NCI-H2029 treated with DMSO at 0.1 percent for 48 hours (cell line): ENCODE measurements at regions not wholly inside any gene's neighbourhood (a gene's known extent, or its start where the extent isn't known, plus 50 kb on each side); places are given as distances from the start of the nearest gene placed in this dataset.

Source experiments
- DNase-seq: peaks from one replicate; lab custom pipeline; 2025; lab: John Stamatoyannopoulos, UW

- no peak for DNase-seq
Observed at GRCh38 chr14:101179691-101180211, 276.2 kb upstream of the RTL1 start.

- no peak for DNase-seq
Observed at GRCh38 chr14:101181446-101182313, 278.2 kb upstream of the RTL1 start.

DNA sequence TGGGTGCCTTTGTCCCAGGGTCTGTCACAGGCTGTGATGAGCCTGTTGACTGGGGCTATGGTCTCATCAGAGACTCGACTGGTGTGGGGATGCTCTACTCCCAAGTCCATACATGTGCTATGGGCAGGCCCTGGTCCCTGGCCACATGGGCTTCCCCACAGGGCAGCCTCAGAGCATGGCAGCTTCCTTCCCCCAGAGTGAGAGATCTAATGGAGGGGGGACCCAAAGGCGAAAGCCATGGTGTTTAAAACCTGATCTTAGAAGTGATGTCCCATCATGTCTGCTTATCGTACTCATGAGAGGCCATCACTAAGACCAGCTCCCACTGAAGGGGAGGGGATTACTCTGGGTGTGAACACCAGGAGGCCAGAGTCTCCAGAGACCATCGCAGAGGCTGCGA, 279.0 kb upstream of the RTL1 start:
- DNase-seq = no peak

DNA sequence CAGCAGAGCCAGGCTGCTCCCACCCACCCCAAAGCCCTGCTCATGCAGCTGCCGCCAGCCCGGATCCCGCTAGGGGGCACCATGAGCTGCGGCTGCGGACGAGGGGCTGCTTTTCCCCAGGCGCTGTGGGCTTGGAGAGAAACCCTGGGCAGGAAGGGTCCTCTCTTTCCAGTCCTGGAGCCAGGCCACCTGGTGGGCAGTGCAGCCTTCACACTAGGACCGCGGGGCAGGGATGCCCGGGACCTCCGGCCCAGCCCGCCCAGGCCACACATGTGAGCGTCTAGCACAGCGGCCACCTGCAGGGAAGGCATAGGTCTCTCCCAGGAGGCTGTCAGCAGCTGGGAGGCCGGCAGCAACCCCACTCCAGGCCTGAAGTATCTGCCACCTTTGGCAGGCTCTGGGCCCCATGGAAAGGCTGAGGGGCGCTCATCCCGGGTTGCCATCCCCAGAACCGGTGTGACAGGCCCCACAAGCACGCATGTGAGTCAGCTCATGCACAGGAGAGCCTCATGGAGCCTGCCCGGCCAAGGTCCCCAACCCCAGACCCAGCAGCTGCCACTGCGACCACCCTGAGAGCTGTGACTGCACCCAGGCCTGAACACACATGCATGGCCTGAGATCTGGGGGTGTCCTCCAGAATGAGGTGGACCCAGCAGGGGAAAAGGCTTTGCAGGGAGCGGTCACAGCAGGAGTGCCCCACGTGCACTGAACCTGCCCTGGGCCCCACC, 280.0 kb upstream of the RTL1 start:
- no peak for DNase-seq

DNA sequence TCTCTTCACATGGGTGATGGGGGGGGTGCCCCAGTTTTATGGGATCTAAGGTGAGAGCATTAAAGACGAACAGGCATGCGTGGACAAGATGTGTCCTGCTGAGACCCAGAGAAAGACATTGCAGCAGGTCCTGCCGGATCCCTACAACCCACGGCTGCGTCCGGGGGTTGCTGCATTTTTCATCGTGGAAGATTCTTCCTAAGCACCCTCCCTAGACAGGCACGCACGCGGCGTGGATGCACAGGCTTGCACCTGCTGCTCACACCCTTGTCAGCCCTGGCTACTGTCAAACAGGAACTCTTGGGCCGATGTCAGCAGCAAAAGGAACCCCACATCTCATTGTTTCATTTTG, 280.6 kb upstream of the RTL1 start:
- no peak for DNase-seq

- DNase-seq = no peak
Observed at GRCh38 chr14:101184572-101184971, 281.1 kb upstream of the RTL1 start.

GRCh38 chr14:101185073-101185835, 281.7 kb upstream of the RTL1 start:
- DNase-seq = no peak

DNA sequence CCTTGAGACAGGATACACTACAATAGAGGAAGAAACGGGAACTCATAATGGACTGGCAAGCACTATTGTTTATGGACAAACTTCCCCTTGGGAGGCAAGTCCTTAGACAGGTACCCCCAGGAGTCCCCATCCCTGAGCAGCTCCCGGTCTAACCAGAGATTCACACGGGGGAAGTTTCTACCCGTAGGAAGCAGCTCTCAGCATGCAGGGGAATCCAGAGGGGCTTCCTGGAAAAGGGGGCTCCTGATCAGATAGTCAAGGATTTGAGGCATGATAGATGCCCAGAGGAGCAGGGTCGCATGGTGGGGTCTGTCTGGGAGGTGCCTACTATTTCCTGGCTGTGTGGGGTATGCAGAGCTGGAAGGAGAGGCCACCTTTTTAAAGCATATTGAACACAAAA, 282.4 kb upstream of the RTL1 start:
- no peak for DNase-seq

GRCh38 chr14:101186544-101186943, 283.0 kb upstream of the RTL1 start:
- no peak for DNase-seq

DNA sequence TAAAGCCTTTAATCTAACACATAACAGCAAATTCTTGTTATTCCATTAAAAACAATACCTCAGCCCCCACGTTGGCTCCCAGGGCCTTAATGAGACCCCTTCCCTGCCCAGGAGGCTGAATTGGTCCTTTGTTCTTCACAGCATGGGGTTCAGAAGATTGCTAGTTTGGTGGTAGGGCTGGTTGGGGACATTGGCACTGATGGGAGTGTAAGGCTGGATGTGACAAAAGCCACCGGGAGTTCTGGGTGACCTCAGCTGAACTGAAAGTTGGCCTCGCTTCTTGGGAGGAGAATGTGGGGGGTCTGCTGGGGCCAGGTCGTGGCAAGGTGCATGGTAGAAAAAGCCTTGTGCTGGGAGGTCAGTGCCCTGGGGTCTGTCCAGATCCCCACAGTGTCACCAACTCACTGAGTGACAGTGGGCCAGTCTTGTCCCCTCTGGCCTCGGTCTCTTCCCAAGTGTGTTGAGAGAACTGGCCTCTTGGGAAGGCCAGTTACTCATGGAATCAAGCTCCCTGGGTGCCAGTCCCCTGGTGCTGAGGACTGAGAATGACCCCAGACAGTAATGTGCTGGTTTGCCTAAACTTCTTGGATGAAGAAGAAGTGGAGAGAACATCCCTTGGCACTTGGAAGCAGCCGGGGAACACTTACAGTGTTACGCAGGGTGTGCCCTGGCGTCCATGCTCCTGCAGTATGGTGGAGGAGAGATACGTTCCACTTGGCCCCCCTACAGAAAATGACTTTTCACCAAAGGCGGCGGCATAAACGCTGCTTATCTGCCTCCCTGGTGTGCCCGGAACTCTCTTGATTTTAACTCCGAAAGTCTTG, 283.7 kb upstream of the RTL1 start:
- DNase-seq = no peak

DNA sequence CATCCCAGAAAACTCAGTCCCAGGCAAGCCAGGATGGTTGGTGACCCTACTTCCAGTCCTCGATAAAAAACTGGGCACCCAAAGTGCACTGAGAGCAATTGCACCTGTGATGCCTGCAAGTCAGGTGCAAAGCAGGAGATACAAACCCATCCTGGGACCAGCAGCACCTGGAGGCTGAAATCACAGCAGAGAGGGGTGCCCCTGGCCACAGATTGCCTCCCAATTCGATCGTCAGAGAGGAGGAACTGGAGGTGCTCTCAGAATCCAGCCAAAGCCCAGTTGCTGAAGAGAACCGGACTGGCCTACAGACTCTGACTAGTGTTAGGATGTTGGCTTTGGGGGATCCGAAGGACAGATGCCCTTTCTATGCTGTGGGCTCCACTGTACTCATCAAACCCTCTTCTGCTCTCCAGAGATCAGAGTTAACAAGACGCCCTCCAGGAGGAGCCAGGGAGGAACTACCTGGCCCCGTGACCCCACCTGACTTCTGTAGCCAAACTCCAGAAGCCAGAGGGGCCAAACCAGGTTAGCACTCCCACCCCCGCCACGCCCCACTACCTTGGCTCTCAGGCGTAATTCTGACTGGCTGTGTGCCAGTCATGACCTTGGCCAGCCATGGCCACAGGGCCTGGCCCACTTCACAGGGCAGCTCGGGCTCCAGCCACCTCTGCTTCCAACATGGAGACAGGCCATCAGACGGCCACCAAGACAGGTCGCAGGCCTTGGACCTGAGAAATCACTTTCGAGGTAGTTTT, 284.5 kb upstream of the RTL1 start:
- DNase-seq = no peak

DNA sequence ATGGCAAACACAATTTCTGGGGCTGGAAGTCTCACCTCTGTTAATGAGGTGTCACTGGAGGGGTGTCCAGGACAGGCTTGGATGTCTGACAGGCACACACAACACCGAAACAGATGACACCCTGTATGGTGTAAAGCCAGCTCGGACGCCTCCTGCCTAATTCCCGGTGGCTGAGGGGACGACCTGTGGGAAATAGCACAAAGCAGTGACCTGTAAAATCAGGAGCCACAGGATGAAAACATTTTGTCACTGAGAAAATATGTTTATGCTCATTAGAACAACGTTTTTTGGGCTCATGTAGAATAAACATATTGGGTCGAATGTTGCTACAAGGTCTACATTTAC, 285.0 kb upstream of the RTL1 start:
- no peak for DNase-seq

DNA sequence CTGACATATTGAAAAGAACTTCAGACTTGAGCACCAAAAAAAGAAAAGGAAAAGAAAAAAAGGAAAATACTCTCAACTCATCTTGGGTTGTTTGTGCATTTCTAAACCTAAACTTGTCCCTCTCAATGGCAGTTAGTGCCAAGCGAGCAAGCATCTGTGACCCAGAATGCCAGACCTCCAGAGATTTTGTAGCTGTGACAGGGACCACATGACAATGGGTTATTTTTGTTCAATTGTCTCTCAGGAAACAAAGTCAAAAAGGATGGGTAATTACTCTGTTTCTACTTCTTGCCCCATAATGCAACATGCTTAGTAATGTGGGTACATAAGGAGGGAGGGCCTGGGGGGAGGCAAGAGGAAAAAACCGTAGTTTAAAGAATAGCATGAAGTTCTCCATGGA, 285.7 kb upstream of the RTL1 start:
- DNase-seq = no peak

DNA sequence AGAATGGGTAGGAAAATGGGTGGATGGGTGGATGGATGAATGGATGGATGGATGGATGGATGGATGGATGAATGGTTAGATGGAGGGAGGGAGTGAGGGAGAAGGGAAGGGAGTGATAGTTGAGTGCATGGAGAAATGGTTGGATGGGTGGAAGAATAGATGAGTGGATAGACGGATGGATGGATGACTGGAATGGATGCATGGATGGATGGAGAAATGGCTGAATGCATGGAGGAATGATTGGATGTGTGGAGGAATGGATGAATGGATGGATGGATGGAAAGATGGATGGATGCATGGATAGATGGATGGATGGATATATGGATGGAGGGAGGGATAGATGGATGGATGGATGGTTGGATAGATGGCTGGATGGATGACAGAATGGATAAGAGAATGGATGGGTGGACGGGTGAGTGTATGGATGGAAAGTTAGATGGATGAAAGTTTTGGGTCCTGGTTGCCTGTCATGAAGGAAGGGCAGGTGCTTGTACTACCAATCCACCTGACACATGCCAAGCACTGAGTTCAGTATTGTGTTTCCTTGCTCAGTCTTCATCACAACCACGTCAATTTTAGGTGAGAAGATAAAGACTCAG, 286.5 kb upstream of the RTL1 start:
- no peak for DNase-seq

DNA sequence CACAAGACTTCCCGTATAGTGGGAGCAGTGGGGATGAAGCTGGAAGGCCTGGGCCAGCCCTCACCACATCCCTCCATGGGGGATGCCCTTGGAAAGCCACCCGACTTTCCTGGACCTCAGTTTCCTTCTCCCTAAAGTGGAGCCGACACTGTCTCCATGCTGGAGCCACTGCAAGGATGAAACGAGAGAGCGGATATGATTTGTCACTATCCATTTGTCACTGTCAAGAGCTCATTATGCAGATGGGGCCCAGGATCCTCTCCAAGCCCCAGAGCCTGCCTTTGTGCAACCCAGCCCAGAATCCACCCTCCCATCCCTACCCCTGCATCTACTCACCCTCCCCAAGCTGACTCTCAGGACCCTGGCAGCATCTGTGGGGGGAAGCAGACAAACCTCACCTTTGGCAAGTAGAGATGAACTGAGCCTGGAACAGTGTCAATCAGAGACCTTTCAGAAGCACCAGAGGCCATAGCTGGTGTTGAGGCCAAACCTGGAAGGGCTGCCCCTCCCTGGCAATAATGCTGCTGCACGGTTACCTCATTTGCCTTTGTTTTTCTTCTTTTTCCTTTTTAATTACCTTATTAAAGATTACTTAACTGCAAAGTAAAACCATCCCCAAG, 287.7 kb upstream of the RTL1 start:
- no peak for DNase-seq

- DNase-seq = no peak
Observed at GRCh38 chr14:101191721-101192660, 288.5 kb upstream of the RTL1 start.

- no peak for DNase-seq
Observed at GRCh38 chr14:101192661-101193000, 289.1 kb upstream of the RTL1 start.

DNA sequence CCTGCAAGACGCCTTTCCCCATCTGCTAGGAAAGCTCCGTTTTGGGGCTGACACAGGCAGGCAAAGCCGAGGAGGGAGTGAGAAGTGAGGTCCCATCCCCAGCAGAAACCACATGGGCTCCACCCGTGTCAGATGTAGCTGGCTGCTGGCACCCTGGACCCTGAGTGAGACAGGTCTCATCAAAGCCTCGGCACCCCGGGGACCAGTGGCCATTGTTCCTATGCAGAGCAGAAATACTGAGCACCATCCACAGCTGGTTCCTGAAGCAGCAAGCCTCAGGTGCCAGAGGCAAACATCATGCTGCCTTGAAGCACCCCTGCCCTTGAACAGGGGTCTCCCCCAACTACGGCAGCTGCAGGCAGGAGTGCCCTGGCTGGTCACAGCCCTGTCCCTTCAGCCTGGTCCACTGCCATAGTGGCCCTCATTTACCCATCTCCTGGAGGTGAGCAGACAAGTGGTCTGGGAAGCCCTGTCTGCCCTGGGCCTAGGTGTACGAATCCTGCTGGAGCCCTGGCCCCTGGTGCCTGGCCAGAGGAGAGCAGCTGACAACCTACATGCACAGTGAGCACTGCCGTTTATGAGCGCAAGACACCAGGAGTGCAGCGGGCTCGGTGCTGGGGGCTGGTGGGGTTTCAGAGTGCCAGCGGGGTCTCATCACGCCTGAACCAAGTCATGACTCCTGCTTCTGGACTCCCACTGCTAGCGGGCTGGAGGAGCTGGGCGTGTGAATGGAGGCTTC, 289.8 kb upstream of the RTL1 start:
- no peak for DNase-seq
